ENCODE measurements at regions not wholly inside any gene's neighbourhood (a gene's known extent, or its start where the extent isn't known, plus 50 kb on each side); places are given as distances from the start of the nearest gene placed in this dataset.

DNA sequence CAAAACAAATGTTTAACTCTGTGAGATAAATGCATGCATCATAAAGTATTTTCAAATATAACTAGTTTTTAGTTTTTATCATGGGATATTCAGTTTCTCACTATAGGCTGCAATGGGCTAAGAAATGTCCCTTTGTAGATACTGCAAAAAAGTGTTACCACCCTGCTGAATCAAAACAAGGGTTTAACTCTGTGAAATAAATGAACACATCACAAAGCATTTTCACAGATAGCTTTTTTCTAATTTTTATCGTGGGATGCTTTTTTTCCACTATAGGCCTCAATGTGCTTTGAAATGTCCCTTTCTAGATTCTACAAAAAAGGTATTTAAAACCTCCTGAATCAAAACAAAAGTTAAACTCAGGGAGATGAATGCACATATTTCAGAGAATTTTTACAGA, 541.1 kb downstream of the KCNJ18 start:
- H3K9me3 ChIP-seq (ENCODE audit: low read depth, low read length, poor library complexity, severe bottlenecking) = peaks cover 45% of the 10 kb centered on the region
- DNase-seq (ENCODE audit: low spot score) = no peak
- no TSS peak for BruUV-seq (replicated peaks)
- H3K4me3 ChIP-seq (ENCODE audit: low read depth, low read length, poor library complexity, severe bottlenecking) = no peak overlapping the region
- no peak overlapping the region for H3K27ac ChIP-seq (ENCODE audit: low read depth, low read length, poor library complexity, severe bottlenecking)
- ChIA-PET POLR2A (ENCODE audit: low non-redundant PET) (no interaction called here), CTCF (no interaction called here)
- H3K36me3 ChIP-seq (ENCODE audit: insufficient read depth, low read length, poor library complexity, severe bottlenecking) = no peaks in the 10 kb centered on the region
- no peak for TF ChIP-seq EZH2 (IDR thresholded peaks at IDR 0.05; ENCODE audit: borderline replicate concordance, low read depth, low read length, poor library complexity, severe bottlenecking)
- TF ChIP-seq, protein P1, sequence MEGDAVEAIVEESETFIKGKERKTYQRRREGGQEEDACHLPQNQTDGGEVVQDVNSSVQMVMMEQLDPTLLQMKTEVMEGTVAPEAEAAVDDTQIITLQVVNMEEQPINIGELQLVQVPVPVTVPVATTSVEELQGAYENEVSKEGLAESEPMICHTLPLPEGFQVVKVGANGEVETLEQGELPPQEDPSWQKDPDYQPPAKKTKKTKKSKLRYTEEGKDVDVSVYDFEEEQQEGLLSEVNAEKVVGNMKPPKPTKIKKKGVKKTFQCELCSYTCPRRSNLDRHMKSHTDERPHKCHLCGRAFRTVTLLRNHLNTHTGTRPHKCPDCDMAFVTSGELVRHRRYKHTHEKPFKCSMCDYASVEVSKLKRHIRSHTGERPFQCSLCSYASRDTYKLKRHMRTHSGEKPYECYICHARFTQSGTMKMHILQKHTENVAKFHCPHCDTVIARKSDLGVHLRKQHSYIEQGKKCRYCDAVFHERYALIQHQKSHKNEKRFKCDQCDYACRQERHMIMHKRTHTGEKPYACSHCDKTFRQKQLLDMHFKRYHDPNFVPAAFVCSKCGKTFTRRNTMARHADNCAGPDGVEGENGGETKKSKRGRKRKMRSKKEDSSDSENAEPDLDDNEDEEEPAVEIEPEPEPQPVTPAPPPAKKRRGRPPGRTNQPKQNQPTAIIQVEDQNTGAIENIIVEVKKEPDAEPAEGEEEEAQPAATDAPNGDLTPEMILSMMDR (conservative IDR thresholded peaks at IDR 0.05; ENCODE audit: low read depth, low read length) = no peak
- no peaks in the 10 kb centered on the region for H3K27me3 ChIP-seq (replicated peaks; ENCODE audit: insufficient read depth, low read depth, low read length, poor library complexity)
- intact Hi-C loops (cut with micrococcal nuclease; ENCODE audit: unreplicated experiment) = no loop called here
- no peaks in the 10 kb centered on the region for H3K4me1 ChIP-seq (ENCODE audit: insufficient read depth, low read length, poor library complexity, severe bottlenecking)

DNA sequence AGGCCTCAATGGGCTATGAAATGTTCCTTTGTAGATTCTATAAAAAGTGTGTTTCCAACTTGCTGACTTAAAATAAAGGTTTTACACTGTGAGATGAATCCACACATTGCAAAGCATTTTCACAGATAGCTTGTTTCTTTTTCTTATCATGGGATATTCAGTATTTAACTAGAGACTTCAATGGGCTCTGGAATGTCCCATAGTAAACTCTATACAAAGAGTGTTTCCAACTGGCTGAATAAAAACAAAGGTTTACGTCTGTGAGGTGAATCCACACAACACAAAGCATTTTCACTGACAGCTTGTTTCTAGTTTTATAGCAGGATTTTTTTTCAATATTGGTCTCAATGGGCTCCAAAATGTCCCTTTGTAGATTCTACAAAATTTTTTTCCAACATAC, 550.1 kb downstream of the KCNJ18 start:
- Histone ChIP-seq H3K4me3 (ENCODE audit: low read depth, low read length, poor library complexity, severe bottlenecking) (no peak overlapping the region), H3K4me1 (ENCODE audit: insufficient read depth, low read length, poor library complexity, severe bottlenecking) (no peaks in the 10 kb centered on the region), H3K27me3 (replicated peaks; ENCODE audit: insufficient read depth, low read depth, low read length, poor library complexity) (no peaks in the 10 kb centered on the region), H3K27ac (ENCODE audit: low read depth, low read length, poor library complexity, severe bottlenecking) (no peak overlapping the region), H3K36me3 (ENCODE audit: insufficient read depth, low read length, poor library complexity, severe bottlenecking) (no peaks in the 10 kb centered on the region), H3K9me3 (ENCODE audit: low read depth, low read length, poor library complexity, severe bottlenecking) (peaks cover 80% of the 10 kb centered on the region)
- intact Hi-C loops (cut with micrococcal nuclease; ENCODE audit: unreplicated experiment) = no loop called here
- BruUV-seq (replicated peaks) = no TSS peak
- CTCF ChIA-PET = no interaction called here
- DNase-seq (ENCODE audit: low spot score) = no peak
- POLR2A ChIA-PET (ENCODE audit: low non-redundant PET) = no interaction called here
- TF ChIP-seq, protein P1 (conservative IDR thresholded peaks at IDR 0.05; ENCODE audit: low read depth, low read length) = no peak
- no peak for TF ChIP-seq EZH2 (IDR thresholded peaks at IDR 0.05; ENCODE audit: borderline replicate concordance, low read depth, low read length, poor library complexity, severe bottlenecking)

DNA sequence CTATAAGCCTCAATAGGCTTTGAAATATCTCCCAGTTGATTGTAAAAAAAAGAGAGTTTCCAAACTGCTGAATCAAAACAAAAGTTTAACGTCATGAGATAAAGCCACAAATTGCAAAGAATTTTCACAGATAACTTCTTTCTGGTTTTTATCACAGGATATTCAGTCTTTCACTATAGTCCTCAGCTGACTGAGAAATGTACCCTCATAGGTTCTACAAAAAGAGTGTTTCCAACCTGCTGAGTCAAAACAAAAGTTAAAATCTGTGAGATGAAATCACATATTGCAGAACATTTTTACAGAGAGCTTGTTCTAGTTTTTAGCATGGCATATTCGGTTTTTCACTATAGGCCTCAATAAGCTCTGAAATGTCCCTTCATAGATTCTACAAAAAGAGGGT, 559.2 kb downstream of the KCNJ18 start:
- Histone ChIP-seq H3K4me1 (ENCODE audit: insufficient read depth, low read length, poor library complexity, severe bottlenecking) (no peaks in the 10 kb centered on the region), H3K27me3 (replicated peaks; ENCODE audit: insufficient read depth, low read depth, low read length, poor library complexity) (no peaks in the 10 kb centered on the region), H3K9me3 (ENCODE audit: low read depth, low read length, poor library complexity, severe bottlenecking) (peaks cover 77% of the 10 kb centered on the region), H3K36me3 (ENCODE audit: insufficient read depth, low read length, poor library complexity, severe bottlenecking) (no peaks in the 10 kb centered on the region), H3K4me3 (ENCODE audit: low read depth, low read length, poor library complexity, severe bottlenecking) (no peak overlapping the region), H3K27ac (ENCODE audit: low read depth, low read length, poor library complexity, severe bottlenecking) (no peak overlapping the region)
- BruUV-seq (replicated peaks) = no TSS peak
- TF ChIP-seq, protein P1 (conservative IDR thresholded peaks at IDR 0.05; ENCODE audit: low read depth, low read length) = no peak
- no peak for TF ChIP-seq EZH2 (IDR thresholded peaks at IDR 0.05; ENCODE audit: borderline replicate concordance, low read depth, low read length, poor library complexity, severe bottlenecking)
- CTCF ChIA-PET = no interaction called here
- DNase-seq (ENCODE audit: low spot score) = no peak
- POLR2A ChIA-PET (ENCODE audit: low non-redundant PET) = no interaction called here
- intact Hi-C loops (cut with micrococcal nuclease; ENCODE audit: unreplicated experiment) = no loop called here

Measured in A673 (cell line).